ENCODE measurements at regions not wholly inside any gene's neighbourhood (a gene's known extent, or its start where the extent isn't known, plus 50 kb on each side); places are given as distances from the start of the nearest gene placed in this dataset.

DNA sequence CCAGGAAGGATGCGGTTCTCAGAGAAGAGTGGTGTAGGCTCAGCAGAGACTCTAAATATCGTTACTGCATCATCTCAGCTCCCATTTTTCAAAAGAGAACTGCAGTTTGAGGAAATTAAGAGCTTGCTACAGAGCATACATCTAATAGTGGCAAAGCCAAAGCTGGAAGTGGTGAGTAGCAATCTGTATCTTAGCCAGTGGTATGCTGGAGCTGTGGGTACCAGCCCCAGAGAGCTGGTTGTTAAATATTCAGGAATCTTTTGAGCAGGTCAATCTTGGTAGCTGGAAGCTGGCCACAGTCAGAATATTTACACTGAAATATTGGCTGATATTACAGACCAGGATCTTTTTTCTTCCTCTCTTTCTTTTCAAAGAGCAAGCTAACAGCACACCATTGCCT lies 88.4 kb upstream of the STEAP1B start (continued):
- no peak for TF ChIP-seq GRHL2 (CRISPR knock-in tag; IDR thresholded peaks at IDR 0.05; ENCODE audit: insufficient replicate concordance, severe bottlenecking)
- TF ChIP-seq, protein P1, sequence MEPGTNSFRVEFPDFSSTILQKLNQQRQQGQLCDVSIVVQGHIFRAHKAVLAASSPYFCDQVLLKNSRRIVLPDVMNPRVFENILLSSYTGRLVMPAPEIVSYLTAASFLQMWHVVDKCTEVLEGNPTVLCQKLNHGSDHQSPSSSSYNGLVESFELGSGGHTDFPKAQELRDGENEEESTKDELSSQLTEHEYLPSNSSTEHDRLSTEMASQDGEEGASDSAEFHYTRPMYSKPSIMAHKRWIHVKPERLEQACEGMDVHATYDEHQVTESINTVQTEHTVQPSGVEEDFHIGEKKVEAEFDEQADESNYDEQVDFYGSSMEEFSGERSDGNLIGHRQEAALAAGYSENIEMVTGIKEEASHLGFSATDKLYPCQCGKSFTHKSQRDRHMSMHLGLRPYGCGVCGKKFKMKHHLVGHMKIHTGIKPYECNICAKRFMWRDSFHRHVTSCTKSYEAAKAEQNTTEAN (CRISPR knock-in tag; IDR thresholded peaks at IDR 0.05) = no peak
- no peak for TF ChIP-seq TEAD4 (CRISPR knock-in tag; IDR thresholded peaks at IDR 0.05)
- TF ChIP-seq, protein P2, sequence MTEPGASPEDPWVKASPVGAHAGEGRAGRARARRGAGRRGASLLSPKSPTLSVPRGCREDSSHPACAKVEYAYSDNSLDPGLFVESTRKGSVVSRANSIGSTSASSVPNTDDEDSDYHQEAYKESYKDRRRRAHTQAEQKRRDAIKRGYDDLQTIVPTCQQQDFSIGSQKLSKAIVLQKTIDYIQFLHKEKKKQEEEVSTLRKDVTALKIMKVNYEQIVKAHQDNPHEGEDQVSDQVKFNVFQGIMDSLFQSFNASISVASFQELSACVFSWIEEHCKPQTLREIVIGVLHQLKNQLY (CRISPR knock-in tag; IDR thresholded peaks at IDR 0.05) = no peak

DNA sequence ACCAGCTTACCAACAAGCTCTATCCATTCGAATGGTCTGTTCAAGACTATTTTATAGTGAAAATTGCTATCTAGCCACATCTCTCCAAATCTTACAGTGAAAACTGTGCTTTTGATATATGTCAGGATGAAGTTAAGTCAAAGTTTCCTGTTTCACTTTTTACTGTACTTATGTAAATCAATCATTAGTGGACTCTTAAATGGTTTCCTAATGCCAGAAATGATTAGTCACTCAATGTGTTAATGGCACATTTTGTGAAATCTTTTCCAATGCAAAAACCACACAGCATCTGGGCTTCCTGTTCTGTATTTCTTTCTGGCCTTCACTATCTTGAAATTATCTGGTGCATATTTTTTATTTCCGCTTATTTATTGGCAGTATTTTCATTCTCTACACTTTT lies 87.3 kb upstream of the STEAP1B start:
- no peak for ATAC-seq
- H3K36me3 Mint-ChIP-seq = no peaks in the 10 kb centered on the region
- no peak overlapping the region for H3K27ac Mint-ChIP-seq
- H3K9me3 Mint-ChIP-seq = peaks cover 2% of the 10 kb centered on the region; the same call in 1 of the 2 replicates
- POLR2A ChIA-PET = interaction anchor here (1.8 kb wide), 1 partner anchor 26 kb away, joined by 4 read pairs; no protein-coding TSS in a partner anchor
- peaks cover 57% of the 10 kb centered on the region for H3K4me1 Mint-ChIP-seq
- H3K27me3 Mint-ChIP-seq (ENCODE audit: low read depth) = no peaks in the 10 kb centered on the region
- CTCF ChIA-PET = interaction anchor here (1.0 to 4.0 kb wide), 12 partner anchors 9 to 467 kb away, joined by 3 to 55 read pairs (median 6); partner anchors contain the start of gene IL6
- DNase-seq (ENCODE audit: low spot score) = no peak
- TF ChIP-seq, protein P3, sequence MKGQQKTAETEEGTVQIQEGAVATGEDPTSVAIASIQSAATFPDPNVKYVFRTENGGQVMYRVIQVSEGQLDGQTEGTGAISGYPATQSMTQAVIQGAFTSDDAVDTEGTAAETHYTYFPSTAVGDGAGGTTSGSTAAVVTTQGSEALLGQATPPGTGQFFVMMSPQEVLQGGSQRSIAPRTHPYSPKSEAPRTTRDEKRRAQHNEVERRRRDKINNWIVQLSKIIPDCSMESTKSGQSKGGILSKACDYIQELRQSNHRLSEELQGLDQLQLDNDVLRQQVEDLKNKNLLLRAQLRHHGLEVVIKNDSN (CRISPR knock-in tag; IDR thresholded peaks at IDR 0.05) = no peak
- TF ChIP-seq TCF7 (CRISPR knock-in tag; IDR thresholded peaks at IDR 0.05; ENCODE audit: low read depth) = no peak
- TF ChIP-seq NR1H2 (CRISPR knock-in tag; IDR thresholded peaks at IDR 0.05) = no peak
- no peak overlapping the region for H3K4me3 Mint-ChIP-seq

DNA sequence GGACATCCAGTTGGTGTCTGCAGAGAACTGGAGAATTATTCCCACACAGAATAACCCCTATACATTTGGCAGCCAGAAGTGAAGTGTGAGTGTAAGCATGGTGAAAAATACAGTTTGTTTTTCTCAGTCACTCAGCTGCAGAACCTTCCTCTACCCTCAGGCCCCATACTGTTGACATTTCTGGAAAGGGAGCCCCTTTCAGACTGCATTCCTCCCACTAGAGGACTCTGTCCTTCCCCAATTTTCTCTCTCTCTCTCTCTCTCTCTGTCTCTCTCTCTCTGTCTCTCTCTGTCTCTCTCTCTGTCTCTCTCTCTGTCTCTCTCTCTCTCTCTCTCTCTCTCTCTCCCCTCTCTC lies 86.8 kb upstream of the STEAP1B start:
- ChIA-PET CTCF (interaction anchor here (0.6 to 4.0 kb wide), 23 partner anchors 8 to 519 kb away, joined by 3 to 55 read pairs (median 4); partner anchors contain the start of gene IL6), POLR2A (interaction anchor here (0.9 to 1.8 kb wide), 2 partner anchors 23 to 25 kb away, joined by 4 read pairs; no protein-coding TSS in a partner anchor)
- Mint-ChIP-seq H3K36me3 (no peaks in the 10 kb centered on the region), H3K27ac (peak overlapping the region; percentile 33; the same call in 1 of the 2 replicates), H3K27me3 (ENCODE audit: low read depth) (no peaks in the 10 kb centered on the region), H3K9me3 (no peaks in the 10 kb centered on the region), H3K4me1 (peaks cover 58% of the 10 kb centered on the region), H3K4me3 (no peak overlapping the region)
- no peak for DNase-seq (ENCODE audit: low spot score)
- TF ChIP-seq ZBTB21 (CRISPR knock-in tag; IDR thresholded peaks at IDR 0.05; ENCODE audit: borderline replicate concordance) (no peak), RELA (CRISPR knock-in tag; IDR thresholded peaks at IDR 0.05; ENCODE audit: borderline replicate concordance) (no peak), TEAD4 (CRISPR knock-in tag; IDR thresholded peaks at IDR 0.05) (peak; percentile 91), GTF2I (CRISPR knock-in tag; conservative IDR thresholded peaks at IDR 0.05) (no peak), SMAD3 (CRISPR knock-in tag; IDR thresholded peaks at IDR 0.05; ENCODE audit: borderline replicate concordance) (no peak), IRF2 (CRISPR knock-in tag; IDR thresholded peaks at IDR 0.05; ENCODE audit: borderline replicate concordance, low read depth) (no peak), TEAD1 (CRISPR knock-in tag; IDR thresholded peaks at IDR 0.05) (peak; percentile 99), NFYB (CRISPR knock-in tag; conservative IDR thresholded peaks at IDR 0.05; ENCODE audit: low read depth) (no peak), ZNF396 (CRISPR knock-in tag; IDR thresholded peaks at IDR 0.05; ENCODE audit: borderline replicate concordance) (no peak), ZNF219 (CRISPR knock-in tag; IDR thresholded peaks at IDR 0.05; ENCODE audit: borderline replicate concordance) (no peak)
- TF ChIP-seq, protein P4, sequence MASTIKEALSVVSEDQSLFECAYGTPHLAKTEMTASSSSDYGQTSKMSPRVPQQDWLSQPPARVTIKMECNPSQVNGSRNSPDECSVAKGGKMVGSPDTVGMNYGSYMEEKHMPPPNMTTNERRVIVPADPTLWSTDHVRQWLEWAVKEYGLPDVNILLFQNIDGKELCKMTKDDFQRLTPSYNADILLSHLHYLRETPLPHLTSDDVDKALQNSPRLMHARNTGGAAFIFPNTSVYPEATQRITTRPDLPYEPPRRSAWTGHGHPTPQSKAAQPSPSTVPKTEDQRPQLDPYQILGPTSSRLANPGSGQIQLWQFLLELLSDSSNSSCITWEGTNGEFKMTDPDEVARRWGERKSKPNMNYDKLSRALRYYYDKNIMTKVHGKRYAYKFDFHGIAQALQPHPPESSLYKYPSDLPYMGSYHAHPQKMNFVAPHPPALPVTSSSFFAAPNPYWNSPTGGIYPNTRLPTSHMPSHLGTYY (CRISPR knock-in tag; IDR thresholded peaks at IDR 0.05) = no peak
- TF ChIP-seq, protein P5, sequence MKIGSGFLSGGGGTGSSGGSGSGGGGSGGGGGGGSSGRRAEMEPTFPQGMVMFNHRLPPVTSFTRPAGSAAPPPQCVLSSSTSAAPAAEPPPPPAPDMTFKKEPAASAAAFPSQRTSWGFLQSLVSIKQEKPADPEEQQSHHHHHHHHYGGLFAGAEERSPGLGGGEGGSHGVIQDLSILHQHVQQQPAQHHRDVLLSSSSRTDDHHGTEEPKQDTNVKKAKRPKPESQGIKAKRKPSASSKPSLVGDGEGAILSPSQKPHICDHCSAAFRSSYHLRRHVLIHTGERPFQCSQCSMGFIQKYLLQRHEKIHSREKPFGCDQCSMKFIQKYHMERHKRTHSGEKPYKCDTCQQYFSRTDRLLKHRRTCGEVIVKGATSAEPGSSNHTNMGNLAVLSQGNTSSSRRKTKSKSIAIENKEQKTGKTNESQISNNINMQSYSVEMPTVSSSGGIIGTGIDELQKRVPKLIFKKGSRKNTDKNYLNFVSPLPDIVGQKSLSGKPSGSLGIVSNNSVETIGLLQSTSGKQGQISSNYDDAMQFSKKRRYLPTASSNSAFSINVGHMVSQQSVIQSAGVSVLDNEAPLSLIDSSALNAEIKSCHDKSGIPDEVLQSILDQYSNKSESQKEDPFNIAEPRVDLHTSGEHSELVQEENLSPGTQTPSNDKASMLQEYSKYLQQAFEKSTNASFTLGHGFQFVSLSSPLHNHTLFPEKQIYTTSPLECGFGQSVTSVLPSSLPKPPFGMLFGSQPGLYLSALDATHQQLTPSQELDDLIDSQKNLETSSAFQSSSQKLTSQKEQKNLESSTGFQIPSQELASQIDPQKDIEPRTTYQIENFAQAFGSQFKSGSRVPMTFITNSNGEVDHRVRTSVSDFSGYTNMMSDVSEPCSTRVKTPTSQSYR (CRISPR knock-in tag; IDR thresholded peaks at IDR 0.05) = no peak
- TF ChIP-seq, protein P6, sequence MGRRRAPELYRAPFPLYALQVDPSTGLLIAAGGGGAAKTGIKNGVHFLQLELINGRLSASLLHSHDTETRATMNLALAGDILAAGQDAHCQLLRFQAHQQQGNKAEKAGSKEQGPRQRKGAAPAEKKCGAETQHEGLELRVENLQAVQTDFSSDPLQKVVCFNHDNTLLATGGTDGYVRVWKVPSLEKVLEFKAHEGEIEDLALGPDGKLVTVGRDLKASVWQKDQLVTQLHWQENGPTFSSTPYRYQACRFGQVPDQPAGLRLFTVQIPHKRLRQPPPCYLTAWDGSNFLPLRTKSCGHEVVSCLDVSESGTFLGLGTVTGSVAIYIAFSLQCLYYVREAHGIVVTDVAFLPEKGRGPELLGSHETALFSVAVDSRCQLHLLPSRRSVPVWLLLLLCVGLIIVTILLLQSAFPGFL (CRISPR knock-in tag; IDR thresholded peaks at IDR 0.05; ENCODE audit: borderline replicate concordance) = no peak
- peak; percentile 72 for ATAC-seq

All from WTC11 (cell line).